IPS DF 4.7 (cell line): ENCODE measurements at regions not wholly inside any gene's neighbourhood (a gene's known extent, or its start where the extent isn't known, plus 50 kb on each side); places are given as distances from the start of the nearest gene placed in this dataset.

ENCODE experiments used
- DNase-seq: peaks from one replicate; pipeline ENCODE4 v3.0.0-alpha.2; 2013; ENCODE audit warnings: low spot score; ENCODE audit errors: extremely low read depth

DNA sequence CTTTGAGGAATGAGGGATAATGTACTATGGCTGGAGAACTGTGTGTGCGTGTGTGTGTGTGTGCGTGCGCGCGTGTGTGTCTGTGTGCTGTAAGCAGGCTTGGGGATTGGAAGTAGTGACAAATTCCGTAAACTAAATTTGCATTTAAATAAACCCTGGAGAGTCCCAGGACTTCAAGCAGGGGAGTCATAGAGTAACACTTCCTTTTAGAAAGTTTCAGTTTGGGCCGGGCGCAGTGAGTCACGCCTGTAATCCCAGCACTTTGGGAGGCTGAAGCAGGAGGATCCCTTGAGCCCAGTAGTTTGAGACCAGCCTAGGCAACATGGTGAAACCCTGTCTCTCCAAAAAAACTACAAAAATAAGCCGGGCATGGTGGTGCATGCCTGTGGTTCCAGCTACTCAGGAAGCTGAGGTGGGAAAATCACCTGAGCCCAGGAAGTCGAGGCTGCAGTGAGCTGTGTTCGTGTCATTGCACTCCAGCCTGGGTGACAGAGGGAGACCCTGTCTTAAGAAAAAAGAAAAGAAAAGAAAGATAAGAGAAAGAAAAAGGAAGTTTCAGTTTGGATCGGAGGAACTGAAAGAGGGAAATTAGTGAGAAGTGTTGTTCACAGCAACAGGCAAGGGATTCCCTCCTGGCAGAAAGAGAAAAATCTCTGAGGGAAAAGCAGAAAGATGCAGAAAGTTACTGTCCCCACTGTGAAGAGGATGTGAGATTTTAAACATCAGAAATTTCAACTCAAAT is 222.7 kb upstream of the SOX5 start:
- DNase-seq, result peak; percentile 38

DNA sequence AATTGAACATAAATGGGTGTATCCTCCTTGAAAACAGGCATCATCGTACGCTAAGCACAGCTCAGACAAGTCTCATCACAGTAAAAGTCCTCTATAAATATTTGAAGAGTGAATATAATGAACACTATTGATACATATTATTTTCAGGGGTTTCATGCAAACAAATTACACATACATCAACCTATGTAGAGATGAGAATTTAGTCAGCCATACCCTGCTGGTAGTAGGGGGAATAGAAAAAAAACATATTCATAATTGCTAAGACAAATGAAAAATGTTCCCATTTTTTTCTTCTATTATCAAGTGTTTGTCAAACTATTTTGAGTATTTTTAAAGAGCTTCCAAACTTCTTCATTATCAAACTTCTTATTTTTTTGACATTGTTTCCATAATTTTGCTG is 205.6 kb upstream of the SOX5 start:
- no peak for DNase-seq

DNA sequence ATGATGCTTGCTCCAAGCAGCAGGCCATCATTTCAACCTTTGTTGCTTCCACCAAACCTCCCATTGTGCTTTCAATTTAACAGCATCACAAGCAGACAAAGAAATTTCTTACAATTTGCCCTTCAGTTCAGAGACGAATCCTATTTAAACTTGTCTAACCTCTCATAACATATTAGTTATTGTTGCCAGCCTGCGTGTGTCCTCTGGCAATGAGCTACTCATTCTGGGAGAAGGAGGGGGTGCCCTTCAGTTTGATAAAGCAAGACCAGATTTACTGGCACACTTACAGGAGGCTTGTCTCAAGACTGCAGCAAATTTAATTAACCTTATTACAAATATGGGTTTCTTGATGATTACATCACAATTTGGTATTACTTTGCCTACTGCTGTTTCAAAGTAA is 203.6 kb upstream of the SOX5 start:
- DNase-seq, result no peak

GRCh38 chr12:24152270-24152669 is 202.8 kb upstream of the SOX5 start:
- DNase-seq, result no peak

DNA sequence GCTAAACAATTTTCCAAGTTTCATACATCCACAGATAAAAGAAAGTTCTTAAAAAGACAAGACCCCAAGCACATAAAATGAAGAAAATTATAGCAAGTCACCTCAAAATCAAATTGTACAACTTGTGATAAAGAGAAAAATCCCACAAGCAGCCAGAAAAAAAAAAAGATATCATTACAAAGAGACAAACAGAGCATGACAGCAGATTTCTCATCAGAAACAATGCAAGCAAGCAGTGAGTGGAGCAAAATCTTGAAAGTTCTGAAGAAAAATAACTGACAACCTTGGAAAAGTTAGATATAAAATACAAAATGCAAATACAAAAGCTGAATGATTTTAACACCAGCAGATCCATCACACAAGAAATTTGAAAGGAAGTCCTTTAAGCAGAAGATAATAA is 194.5 kb upstream of the SOX5 start:
- DNase-seq, result no peak

DNA sequence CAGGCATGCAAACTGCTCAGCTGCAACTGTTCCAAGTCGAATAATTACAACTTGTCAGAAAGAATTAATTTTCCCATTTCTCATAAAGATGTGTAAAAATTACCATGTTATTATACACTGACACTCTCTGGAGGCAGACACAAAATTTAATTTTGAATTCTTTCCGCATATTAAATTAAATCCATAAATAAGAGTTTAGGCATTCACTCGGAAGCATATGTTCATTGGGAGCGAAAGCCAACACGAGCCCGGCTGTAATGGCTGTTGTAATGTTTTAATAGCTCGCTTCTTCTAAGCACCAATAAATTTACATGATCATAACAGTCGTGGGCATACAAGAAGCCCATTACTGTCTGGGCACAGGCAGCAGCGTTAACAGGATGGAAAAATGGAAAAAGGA is 189.6 kb upstream of the SOX5 start:
- DNase-seq, result no peak

- DNase-seq, result no peak
Observed at GRCh38 chr12:24138041-24138440, 188.6 kb upstream of the SOX5 start.

DNA sequence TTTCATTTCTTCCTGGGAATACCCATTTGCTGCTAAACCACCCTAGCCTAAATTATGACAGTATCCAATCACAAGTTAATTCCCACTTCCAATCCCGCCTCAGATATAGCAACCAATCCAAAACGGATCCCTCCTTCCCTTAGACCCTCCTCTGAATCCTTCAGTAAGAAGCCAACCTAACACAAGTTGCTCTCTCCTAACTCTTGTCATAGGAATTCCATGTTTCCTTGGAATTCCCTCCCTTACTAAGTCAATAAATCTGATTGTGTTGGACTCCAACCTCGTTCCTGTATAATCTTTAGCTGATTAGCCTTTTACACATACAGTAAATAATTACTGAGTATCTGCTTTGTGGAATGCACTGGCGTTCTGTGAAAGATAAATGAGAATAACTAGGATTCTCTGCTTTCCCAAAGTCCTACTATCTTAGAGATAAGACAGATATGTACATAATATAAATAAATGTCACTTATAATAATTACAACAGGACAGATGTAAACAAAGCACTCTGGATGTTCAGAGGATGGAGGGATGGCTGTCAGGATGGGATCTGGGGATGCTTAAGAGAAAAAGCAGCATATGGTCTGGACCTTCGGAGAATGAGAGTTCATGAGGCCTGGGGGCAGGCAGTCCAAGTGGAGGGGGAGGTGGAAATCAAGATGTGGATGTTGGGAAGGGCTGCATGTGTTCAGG is 185.8 kb upstream of the SOX5 start:
- DNase-seq, result no peak

GRCh38 chr12:24134092-24134491 is 184.6 kb upstream of the SOX5 start:
- DNase-seq, result no peak

DNA sequence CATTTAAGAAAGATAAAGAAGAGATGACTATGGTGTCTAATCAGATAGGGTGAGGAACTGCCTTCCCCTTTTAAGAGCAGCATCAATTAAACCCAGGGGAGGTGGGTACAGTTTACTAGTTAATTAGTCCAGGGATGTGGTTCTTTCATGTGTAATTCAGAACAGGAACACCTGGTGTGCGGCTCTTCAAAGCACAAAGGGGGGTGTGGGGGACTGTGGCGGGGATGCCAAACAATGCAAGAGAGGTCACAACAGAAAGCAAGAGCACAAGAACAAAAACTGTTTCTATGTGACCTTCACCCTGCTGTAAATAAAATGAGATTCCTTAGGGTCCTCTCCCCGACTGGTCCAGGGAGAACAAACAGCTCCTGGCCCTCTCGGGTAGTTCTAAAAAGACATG is 183.9 kb upstream of the SOX5 start:
- DNase-seq, result peak; percentile 46

DNA sequence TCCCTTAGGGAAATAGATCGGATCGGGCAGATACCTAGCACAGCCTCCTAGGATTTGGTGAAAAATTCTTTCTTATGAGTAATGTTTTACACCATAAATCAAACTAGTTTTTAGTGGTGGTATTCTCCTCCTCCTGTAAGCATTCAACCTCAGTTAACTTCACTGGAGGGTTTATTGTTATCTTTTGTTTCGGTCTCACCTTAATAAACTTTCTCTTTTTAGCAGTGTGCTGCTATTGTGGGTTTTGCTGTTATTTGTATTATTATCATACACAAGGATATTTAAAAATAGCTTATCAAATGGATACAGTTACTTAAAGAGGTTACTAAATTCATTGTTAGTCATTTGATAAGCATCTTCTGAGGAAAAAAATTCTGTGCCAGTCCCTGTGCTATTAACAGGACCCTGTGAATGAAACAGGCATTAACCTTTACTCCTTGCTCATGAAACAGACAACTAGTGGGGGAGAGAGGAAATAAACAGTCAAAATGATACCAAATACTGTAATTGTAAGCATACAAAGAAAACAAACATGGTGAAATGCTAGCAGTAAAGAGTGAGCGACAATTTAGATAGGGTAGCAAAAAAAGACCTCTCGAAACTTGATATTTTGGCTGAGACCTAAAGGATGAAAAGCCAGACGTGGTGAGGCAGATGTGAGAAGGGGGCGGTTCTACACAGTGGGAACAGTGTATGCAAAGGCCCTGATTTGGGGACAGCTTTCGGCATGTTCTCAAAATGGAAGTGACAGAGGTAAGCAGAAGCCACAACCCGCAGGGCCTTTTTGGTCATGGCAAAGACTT is 178.7 kb upstream of the SOX5 start:
- DNase-seq, result no peak

GRCh38 chr12:24125280-24125679 is 175.8 kb upstream of the SOX5 start:
- DNase-seq, result no peak

DNA sequence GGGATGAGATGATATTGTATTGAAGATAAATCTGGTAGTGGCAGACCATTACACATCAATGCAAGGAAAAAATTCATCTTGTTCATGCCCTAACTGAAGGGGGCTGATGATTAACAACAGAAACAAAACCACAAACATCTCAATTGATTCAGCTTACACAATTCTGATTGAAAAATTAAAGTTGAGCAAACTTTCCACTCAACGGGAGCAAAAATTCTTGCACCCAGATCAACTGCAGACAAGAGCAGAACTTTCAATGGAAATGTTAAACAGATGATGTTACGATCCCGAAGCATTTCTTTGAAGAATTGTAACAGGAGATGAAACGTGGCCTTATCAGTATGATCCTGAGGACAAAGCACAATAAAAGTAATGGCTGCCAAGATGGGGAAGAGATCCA is 172.4 kb upstream of the SOX5 start:
- DNase-seq, result no peak

DNA sequence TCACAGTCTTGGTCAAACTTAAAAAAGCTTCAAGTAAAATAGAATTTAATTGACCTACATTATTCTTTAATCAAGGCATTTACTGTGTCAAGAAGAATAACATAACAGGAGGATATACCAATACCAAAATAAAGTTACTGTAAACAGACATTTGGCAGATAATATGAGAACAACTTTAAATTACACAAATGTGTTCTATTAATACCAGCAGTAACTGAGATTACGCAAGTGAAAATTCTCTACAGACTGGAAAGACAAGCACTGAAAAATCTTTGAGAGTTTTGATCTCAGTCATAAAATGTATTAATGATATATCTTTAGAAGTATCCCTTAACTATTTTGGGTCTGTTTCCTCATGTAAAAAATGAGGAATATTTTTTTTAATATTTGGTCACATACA is 169.2 kb upstream of the SOX5 start:
- DNase-seq, result no peak

DNA sequence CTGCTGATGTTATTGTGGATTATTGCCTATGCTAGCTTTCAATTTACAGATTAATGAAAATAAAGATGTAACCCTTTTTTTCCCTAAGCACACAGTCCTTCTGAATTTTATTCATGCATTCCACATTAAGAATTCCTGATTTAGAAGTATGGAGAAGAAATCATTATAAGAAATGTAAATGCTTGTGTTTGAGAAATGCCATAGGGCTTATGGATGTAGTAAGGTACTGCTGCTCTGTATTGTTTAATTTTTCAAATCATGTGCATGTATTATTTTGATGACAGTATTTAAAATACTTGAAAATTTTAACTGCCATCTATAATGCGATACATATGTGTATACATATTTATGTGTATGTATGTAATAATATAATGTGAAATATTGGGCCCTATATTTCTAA is 167.1 kb upstream of the SOX5 start:
- DNase-seq, result no peak

DNA sequence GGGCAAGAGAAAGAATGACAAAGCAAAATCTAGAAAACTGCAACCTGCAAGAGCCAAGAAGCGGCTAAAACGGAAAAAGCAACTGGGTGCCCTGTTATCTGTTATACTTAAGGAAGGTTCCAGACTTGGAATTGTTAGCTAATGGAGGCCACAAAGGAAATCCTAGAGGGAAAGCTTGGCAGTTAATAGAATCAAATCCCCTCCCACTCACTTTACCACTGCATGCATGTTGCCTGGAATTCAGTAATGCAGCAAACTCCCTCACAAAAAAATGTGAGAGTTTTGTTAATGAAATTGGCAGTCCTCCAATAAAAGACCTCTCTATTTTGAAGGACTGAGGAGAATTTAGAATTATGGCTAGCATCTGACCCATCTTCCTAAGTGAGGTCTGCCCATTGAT is 164.2 kb upstream of the SOX5 start:
- DNase-seq, result no peak

DNA sequence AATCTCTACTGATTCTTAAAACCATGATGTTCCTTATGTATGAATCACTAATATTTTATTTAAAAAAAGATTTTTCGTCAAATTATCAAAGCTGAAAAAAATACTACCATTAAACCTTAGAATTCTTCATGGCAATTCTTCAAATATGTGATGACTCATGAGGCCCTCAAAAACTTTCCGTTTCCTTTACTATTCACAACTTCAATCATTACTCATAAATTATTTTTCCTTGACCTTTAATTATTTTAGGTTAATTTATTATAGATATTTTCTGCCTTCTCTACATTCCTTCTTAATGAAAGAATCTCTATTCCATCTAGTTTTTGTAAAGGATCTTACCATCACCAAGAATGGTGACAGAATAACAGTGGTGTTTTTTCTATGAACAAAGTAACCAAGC is 162.1 kb upstream of the SOX5 start:
- no peak for DNase-seq

GRCh38 chr12:24111086-24111485 is 161.6 kb upstream of the SOX5 start:
- DNase-seq, result no peak

- DNase-seq, result no peak
Observed at GRCh38 chr12:24109381-24110039, 160.0 kb upstream of the SOX5 start.

DNA sequence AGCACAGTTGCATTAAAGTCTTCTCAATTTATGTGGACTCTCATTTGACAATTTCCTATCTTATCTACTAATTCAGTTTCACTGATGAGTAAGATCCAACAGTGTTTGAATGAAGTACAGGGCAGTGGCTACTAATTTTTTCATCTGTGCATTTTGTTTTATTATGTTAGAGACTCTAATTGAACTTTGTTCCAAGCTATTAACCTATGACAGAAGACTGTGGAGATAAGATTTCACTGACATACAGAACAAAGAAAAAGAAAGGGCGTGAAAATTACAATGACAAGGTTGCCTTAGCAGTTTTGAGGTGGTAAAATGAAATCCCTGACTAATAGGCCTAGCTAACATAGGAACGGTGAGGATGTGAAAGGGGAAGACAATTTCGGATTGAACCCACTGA is 153.2 kb upstream of the SOX5 start:
- DNase-seq, result no peak

DNA sequence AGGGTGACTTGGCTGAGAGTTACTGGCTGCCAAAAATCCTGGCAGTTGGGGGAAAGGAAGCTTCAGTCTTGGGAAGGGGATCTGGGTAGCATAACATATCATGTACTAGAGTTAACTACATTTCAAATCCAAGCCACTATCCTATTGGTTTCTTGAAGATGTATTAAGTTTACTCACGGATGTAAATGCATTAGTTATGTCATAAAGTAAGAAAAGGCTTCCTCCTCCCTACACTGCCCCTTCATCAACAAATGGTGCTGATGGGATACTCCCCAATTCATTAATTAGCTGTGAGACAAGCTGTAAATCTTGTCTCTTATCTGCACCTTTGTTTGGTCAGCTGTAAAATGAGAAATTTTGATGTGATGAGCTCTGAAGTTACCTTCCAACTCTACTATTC is 150.1 kb upstream of the SOX5 start:
- no peak for DNase-seq

DNA sequence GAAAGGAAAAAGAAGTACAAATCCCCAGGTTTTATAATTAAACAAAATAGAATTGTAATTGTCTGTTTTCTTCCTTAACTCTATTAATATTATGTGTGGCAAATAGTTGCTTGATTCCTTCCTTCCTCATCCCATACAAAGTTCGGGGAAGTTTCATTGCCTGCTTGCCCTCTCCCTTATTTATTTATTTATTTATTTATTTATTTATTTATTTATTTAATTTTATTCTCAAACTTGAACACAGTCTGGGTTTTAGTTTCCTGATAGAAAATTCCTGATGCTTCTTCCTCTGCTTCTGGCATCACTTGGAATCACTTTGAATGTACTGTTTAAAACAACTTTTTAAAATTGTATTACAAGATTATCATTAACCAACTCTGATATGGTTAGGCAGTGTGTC is 145.8 kb upstream of the SOX5 start:
- DNase-seq, result no peak
